Upper lobe of right lung (tissue), 1 donor: ENCODE measurements at regions not wholly inside any gene's neighbourhood (a gene's known extent, or its start where the extent isn't known, plus 50 kb on each side); places are given as distances from the start of the nearest gene placed in this dataset.

Experiments used
- ATAC-seq: fragments of 200-7000 bp; cut with Tn5 transposase; one replicate; pipeline ENCODE4 v1.9.1; 2020; ENCODE audit warnings: mild to moderate bottlenecking, moderate library complexity
- DNase-seq: peaks from one replicate; pipeline ENCODE4 v3.0.0-alpha.2; 2020
- H3K27ac ChIP-seq: fragments of 200-600 bp; one replicate; pipeline ENCODE4 v1.8.0; 2022
- H3K27me3 ChIP-seq: fragments of 200-600 bp; one replicate; pipeline ENCODE4 v1.8.0; 2022; ENCODE audit warnings: mild to moderate bottlenecking
- H3K36me3 ChIP-seq: fragments of 200-600 bp; one replicate; pipeline ENCODE4 v1.8.0; 2022
- H3K4me1 ChIP-seq: fragments of 200-600 bp; one replicate; pipeline ENCODE4 v1.8.0; 2022
- H3K4me3 ChIP-seq: fragments of 200-600 bp; one replicate; pipeline ENCODE4 v1.8.0; 2022; ENCODE audit warnings: mild to moderate bottlenecking
- H3K9me3 ChIP-seq: fragments of 200-600 bp; one replicate; pipeline ENCODE4 v1.8.0; 2022
- intact Hi-C: fragments of 100-400 bp; cut with DNase I; formaldehyde crosslinking; loops from one replicate; pipeline ENCODE4 v1.11.0; 2022
- TF ChIP-seq, protein P1 (sequence below): fragments of 200-600 bp; IDR thresholded peaks from one replicate; pipeline ENCODE4 v1.8.0; 2022; ENCODE audit warnings: antibody characterized with exemption
- donor health status: DM: no; HTN: yes; CAD: no; lungs with severe emphysema.

DNA sequence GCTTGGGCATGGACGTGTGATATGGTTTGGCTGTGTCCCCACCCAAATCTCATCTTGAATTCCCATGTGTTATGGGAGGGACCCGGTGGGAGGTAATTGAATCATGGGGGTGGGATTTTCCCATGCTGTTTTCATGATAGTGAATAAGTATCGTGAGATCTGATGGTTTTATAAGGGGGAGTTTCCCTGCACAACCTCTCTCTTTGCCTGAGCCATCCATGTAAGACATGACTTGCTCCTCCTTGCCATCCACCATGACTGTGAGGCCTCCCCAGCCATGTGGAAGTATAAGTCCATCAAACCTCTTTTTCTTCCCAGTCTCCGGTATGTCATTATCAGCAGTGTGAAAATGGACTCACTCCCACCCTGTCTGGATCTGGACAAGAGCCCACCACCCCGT is 393.4 kb downstream of the SEC14L1 start:
- DNase-seq (no peak), ATAC-seq (no peak)
- Histone ChIP-seq H3K4me3 (no peak overlapping the region), H3K27ac (no peak overlapping the region), H3K9me3 (no peaks in the 10 kb centered on the region), H3K36me3 (no peaks in the 10 kb centered on the region), H3K27me3 (peaks cover 11% of the 10 kb centered on the region), H3K4me1 (no peaks in the 10 kb centered on the region)
- TF ChIP-seq, protein P1, sequence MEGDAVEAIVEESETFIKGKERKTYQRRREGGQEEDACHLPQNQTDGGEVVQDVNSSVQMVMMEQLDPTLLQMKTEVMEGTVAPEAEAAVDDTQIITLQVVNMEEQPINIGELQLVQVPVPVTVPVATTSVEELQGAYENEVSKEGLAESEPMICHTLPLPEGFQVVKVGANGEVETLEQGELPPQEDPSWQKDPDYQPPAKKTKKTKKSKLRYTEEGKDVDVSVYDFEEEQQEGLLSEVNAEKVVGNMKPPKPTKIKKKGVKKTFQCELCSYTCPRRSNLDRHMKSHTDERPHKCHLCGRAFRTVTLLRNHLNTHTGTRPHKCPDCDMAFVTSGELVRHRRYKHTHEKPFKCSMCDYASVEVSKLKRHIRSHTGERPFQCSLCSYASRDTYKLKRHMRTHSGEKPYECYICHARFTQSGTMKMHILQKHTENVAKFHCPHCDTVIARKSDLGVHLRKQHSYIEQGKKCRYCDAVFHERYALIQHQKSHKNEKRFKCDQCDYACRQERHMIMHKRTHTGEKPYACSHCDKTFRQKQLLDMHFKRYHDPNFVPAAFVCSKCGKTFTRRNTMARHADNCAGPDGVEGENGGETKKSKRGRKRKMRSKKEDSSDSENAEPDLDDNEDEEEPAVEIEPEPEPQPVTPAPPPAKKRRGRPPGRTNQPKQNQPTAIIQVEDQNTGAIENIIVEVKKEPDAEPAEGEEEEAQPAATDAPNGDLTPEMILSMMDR: no peak
- intact Hi-C loops: no loop called here

DNA sequence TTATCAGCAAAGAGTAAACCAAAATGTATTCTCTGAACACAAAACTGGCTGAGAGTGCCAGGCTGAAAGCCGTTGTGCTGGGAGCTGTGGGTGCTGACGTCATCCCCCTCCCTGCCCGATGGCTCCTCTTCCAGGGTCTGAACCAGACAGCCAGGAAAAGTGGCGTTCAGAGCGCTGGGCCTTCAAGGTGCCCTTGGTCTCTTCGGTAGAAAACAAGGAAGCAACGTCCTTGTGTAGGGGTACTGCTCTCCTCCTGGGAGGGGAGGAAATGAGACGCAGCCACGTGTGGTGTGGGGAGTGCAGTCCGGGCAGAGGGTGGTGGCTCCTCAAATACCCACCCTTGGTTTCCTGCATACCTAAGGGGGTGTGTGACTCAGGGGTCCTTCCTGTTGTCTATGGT is 394.7 kb downstream of the SEC14L1 start:
- ATAC-seq: no peak
- H3K4me3 ChIP-seq: no peak overlapping the region
- H3K27ac ChIP-seq: no peak overlapping the region
- TF ChIP-seq, protein P1: no peak
- no peaks in the 10 kb centered on the region for H3K9me3 ChIP-seq
- peak; percentile 45 for DNase-seq
- no peaks in the 10 kb centered on the region for H3K4me1 ChIP-seq
- peaks cover 4% of the 10 kb centered on the region for H3K27me3 ChIP-seq
- intact Hi-C loops: no loop called here
- no peaks in the 10 kb centered on the region for H3K36me3 ChIP-seq

DNA sequence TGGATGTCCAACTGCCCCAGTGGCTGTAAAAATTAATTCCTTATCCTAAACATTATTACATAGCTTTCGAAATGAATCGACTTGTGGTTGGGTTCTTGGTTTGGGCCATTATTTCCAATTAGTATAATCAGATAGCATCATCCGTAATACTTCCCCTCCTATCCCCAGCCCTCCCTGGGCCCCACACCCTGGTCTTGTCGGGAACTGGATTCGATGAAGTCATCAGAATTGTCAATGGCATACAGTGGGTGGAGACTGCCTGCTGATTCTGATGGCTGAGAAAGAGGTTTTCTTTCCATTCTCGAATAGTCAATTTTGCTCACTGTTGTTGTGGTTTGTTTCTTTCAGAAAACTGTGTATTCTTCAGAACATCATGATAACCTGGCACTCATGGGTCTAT is 395.1 kb downstream of the SEC14L1 start:
- TF ChIP-seq, protein P1: no peak
- DNase-seq (no peak), ATAC-seq (no peak)
- H3K27ac ChIP-seq: no peak overlapping the region
- no peaks in the 10 kb centered on the region for H3K36me3 ChIP-seq
- no peaks in the 10 kb centered on the region for H3K9me3 ChIP-seq
- H3K4me3 ChIP-seq: no peak overlapping the region
- intact Hi-C loops: no loop called here
- H3K27me3 ChIP-seq: no peaks in the 10 kb centered on the region
- no peaks in the 10 kb centered on the region for H3K4me1 ChIP-seq

DNA sequence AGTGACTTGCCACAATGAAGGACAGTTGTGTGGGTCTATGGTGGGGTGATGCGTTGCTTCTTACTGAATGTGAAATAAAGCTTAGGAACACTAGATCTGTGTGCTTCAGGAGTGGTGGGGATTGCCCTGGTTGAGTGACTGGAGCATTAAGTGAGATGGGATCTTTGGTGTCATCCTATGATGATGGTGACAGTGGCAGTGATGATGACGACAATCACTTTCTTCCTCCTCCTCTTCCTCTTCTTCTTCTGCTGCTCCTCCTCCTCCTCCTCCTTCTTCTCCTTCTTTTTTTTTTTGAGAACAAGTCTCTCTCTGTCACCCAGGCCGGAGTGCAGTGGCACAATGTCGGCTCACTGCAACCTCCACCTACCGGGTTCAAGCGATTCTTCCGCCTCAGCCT is 396.8 kb downstream of the SEC14L1 start:
- intact Hi-C loops: no loop called here
- no peak for ATAC-seq
- TF ChIP-seq, protein P1: no peak
- no peak for DNase-seq
- no peaks in the 10 kb centered on the region for H3K4me1 ChIP-seq
- H3K36me3 ChIP-seq: no peaks in the 10 kb centered on the region
- H3K27me3 ChIP-seq: no peaks in the 10 kb centered on the region
- no peak overlapping the region for H3K4me3 ChIP-seq
- no peaks in the 10 kb centered on the region for H3K9me3 ChIP-seq
- H3K27ac ChIP-seq: no peak overlapping the region

DNA sequence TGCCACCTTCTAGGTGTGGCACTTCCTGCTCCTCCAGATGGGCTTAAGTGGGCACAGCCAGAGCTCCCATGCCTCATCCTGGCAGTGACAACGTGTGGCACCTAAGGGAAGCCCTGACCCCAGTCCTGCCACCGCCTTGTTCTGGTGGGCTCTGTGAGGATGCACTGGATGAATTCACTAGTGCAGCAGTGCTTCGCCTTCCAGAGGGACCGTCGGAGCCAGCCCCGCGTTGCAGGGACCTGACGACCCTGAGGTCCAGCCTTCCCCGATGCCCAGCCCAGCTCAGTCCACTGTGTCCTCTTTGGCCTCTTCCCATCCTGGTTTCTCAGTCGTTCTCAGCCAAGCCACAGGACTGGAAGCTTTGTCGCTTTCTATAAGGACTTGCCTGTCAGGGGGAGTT is 399.8 kb downstream of the SEC14L1 start:
- H3K4me1 ChIP-seq: no peaks in the 10 kb centered on the region
- H3K4me3 ChIP-seq: no peak overlapping the region
- H3K27me3 ChIP-seq: peaks cover 4% of the 10 kb centered on the region
- no peak for ATAC-seq
- no peaks in the 10 kb centered on the region for H3K36me3 ChIP-seq
- intact Hi-C loops: no loop called here
- TF ChIP-seq, protein P1: no peak
- H3K9me3 ChIP-seq: no peaks in the 10 kb centered on the region
- DNase-seq: no peak
- H3K27ac ChIP-seq: no peak overlapping the region

DNA sequence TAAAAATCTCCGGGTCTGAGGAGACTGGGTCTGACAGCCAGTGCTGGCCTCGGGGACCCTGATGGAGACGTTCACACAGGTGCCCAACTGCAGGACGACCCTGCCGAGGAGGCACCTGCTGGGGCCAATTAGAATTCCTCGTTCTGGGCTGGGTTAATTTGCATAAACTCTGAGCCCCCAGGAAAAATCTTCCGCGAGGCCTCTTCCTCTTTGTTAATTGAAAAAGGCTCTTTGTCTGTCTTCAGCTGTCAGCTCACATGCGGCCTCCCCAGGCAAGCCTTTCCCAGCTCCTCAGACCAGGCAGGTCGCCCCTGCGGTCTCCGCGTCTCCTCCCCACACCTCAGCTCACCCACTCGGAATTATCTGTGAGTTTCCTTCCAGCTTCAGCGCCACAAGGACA is 400.2 kb downstream of the SEC14L1 start:
- H3K27me3 ChIP-seq: peaks cover 4% of the 10 kb centered on the region
- no peak overlapping the region for H3K27ac ChIP-seq
- no peak for ATAC-seq
- TF ChIP-seq, protein P1: no peak
- no peaks in the 10 kb centered on the region for H3K9me3 ChIP-seq
- no peak for DNase-seq
- no peaks in the 10 kb centered on the region for H3K36me3 ChIP-seq
- intact Hi-C loops: no loop called here
- no peaks in the 10 kb centered on the region for H3K4me1 ChIP-seq
- no peak overlapping the region for H3K4me3 ChIP-seq
